Panc1 (cell line): ENCODE measurements at regions not wholly inside any gene's neighbourhood (a gene's known extent, or its start where the extent isn't known, plus 50 kb on each side); places are given as distances from the start of the nearest gene placed in this dataset.

Experiments used
- ATAC-seq: fragments of 200-7000 bp; cut with Tn5 transposase; 2 replicates; pipeline ENCODE4 v1.9.1; 2020; ENCODE audit warnings: mild to moderate bottlenecking, moderate library complexity
- BruUV-seq: library from RNA; stranded (reverse); fragments of 400-500 nt; replicated peaks from 2 replicates; lab custom pipeline; 2021; lab: Mats Ljungman, UMichigan
- CTCF ChIA-PET: fragments of 300-600 bp; sonication (Branson Sonifier 250); formaldehyde crosslinking; loops from one replicate; lab custom pipeline; 2022; ENCODE audit warnings: antibody characterized with exemption; lab: Charles Lee
- POLR2A ChIA-PET: fragments of 300-600 bp; sonication (Branson Sonifier 250); formaldehyde crosslinking; loops from one replicate; lab custom pipeline; 2022; ENCODE audit warnings: antibody characterized with exemption; lab: Charles Lee
- DNase-seq: peaks from one replicate; pipeline ENCODE4 v3.0.0-alpha.2; 2010; ENCODE audit warnings: low read depth, low spot score
- H3K27ac ChIP-seq: 2 replicates; pipeline ENCODE4 v1.5.1; 2011; ENCODE audit warnings: mild to moderate bottlenecking, low read length, inconsistent platforms
- H3K27me3 ChIP-seq: fragments of 200-500 bp; sonication (Bioruptor generic); 2 replicates; pipeline ENCODE4 v1.6.0; 2014; ENCODE audit warnings: low read length, inconsistent platforms; ENCODE audit not compliant: control insufficient read depth, insufficient read depth
- H3K36me3 ChIP-seq: fragments of 200-500 bp; sonication (Bioruptor generic); 2 replicates; pipeline ENCODE4 v1.5.1; 2014; ENCODE audit warnings: inconsistent platforms, mild to moderate bottlenecking, low read length, moderate library complexity; ENCODE audit not compliant: control insufficient read depth, insufficient read depth
- H3K4me1 ChIP-seq: 2 replicates; pipeline ENCODE4 v1.5.1; 2011; ENCODE audit warnings: inconsistent platforms, mild to moderate bottlenecking, low read length, moderate library complexity; ENCODE audit not compliant: control insufficient read depth, insufficient read depth
- H3K4me3 ChIP-seq, 2 experiments: 2 replicates each; pipeline ENCODE4 v1.5.1; 2011 to 2012; ENCODE audit warnings: low read depth in 2 of 2, low read length in 2 of 2, mild to moderate bottlenecking in 2 of 2, inconsistent platforms in 1 of 2, moderate library complexity in 1 of 2
- H3K9me3 ChIP-seq: fragments of 200-500 bp; sonication (Bioruptor generic); 2 replicates; pipeline ENCODE4 v1.5.1; 2014; ENCODE audit warnings: low read depth, mild to moderate bottlenecking, inconsistent platforms, low read length, moderate library complexity; ENCODE audit not compliant: control insufficient read depth, insufficient read depth
- CTCF ChIP-seq: fragments of 450-650 bp; IDR thresholded peaks from 2 replicates; pipeline ENCODE4 v1.5.1; 2017; ENCODE audit warnings: mild to moderate bottlenecking
- POLR2AphosphoS5 ChIP-seq: IDR thresholded peaks from 2 replicates; pipeline ENCODE4 v1.6.1; 2012; ENCODE audit warnings: mild to moderate bottlenecking, low read depth, low read length, moderate library complexity
- REST ChIP-seq, 2 experiments: IDR thresholded peaks; 2 replicates each; pipeline ENCODE4 v1.6.1; 2011 to 2012; ENCODE audit warnings: low read depth in 2 of 2, control low read depth in 1 of 2, low read length in 1 of 2, mild to moderate bottlenecking in 1 of 2, moderate library complexity in 1 of 2; ENCODE audit not compliant: insufficient read depth in 1 of 2
- SIN3A ChIP-seq: IDR thresholded peaks from 2 replicates; pipeline ENCODE4 v1.6.1; 2012; ENCODE audit warnings: low read depth, mild to moderate bottlenecking, low read length, moderate library complexity, borderline replicate concordance; ENCODE audit not compliant: insufficient read depth
- TCF7L2 ChIP-seq: IDR thresholded peaks from 2 replicates; pipeline ENCODE4 v1.6.1; 2011; ENCODE audit warnings: mild to moderate bottlenecking, low read depth, low read length, inconsistent platforms
- in situ Hi-C: cut with HindIII; loops from 2 replicates; pipeline ENCODE4 v1.10.0; 2016; ENCODE audit warnings: low sequenced_read_pairs, low pct_unique_long_range_greater_than_20kb
- intact Hi-C: fragments of 100-400 bp; cut with micrococcal nuclease; formaldehyde crosslinking; loops from one replicate; pipeline ENCODE4 v1.10.0; 2022; ENCODE audit not compliant: unreplicated experiment

- no peak for ATAC-seq
- Histone ChIP-seq H3K27me3 (no peaks in the 10 kb centered on the region), H3K36me3 (no peaks in the 10 kb centered on the region), H3K4me3 (no peak overlapping the region), H3K4me1 (no peaks in the 10 kb centered on the region), H3K27ac (no peak overlapping the region), H3K9me3 (no peaks in the 10 kb centered on the region)
- CTCF ChIA-PET = no interaction called here
- TF ChIP-seq CTCF (no peak), POLR2AphosphoS5 (no peak), REST (IDR thresholded peaks at IDR 0.05; ENCODE audit: insufficient read depth in 1 of 2, low read depth in 2 of 2, low read length in 1 of 2) (no peak), SIN3A (no peak), TCF7L2 (no peak)
- in situ Hi-C loops (no loop called here), intact Hi-C loops (no loop called here)
- no peak for DNase-seq
- BruUV-seq = no TSS peak
- POLR2A ChIA-PET = no interaction called here
Measured at GRCh38 chr7:21191321-21192073, 236.4 kb upstream of the SP4 start.

GRCh38 chr7:21192657-21193056 is 235.2 kb upstream of the SP4 start:
- Histone ChIP-seq H3K9me3 (no peaks in the 10 kb centered on the region), H3K27ac (no peak overlapping the region), H3K4me1 (no peaks in the 10 kb centered on the region), H3K36me3 (no peaks in the 10 kb centered on the region), H3K27me3 (no peaks in the 10 kb centered on the region), H3K4me3 (no peak overlapping the region)
- CTCF ChIA-PET = no interaction called here
- BruUV-seq = no TSS peak
- no peak for DNase-seq
- POLR2A ChIA-PET = no interaction called here
- intact Hi-C loops = no loop called here
- ATAC-seq = no peak
- in situ Hi-C loops = no loop called here
- TF ChIP-seq TCF7L2 (no peak), POLR2AphosphoS5 (no peak), REST (IDR thresholded peaks at IDR 0.05; ENCODE audit: insufficient read depth in 1 of 2, low read depth in 2 of 2, low read length in 1 of 2) (no peak), SIN3A (no peak), CTCF (no peak)
